HuH-7.5 (cell line): ENCODE measurements at regions not wholly inside any gene's neighbourhood (a gene's known extent, or its start where the extent isn't known, plus 50 kb on each side); places are given as distances from the start of the nearest gene placed in this dataset.
"Not testable (repeated sequence)": the region's sequence is repeated elsewhere in the genome, so short reads cannot be mapped to it uniquely, and the experiment has no call there.

Experiments used
- DNase-seq: peaks from one replicate; pipeline ENCODE4 v3.0.0; 2011; ENCODE audit warnings: low spot score

- peak; percentile 33 for DNase-seq
These were observed 201.9 kb downstream of the DAD1 start for GRCh38 chr14:22386924-22387775.

GRCh38 chr14:22384974-22385526, 204.0 kb downstream of the DAD1 start:
- no peak for DNase-seq

- no peak for DNase-seq
These were observed 204.9 kb downstream of the DAD1 start for GRCh38 chr14:22384167-22384549.

GRCh38 chr14:22383515-22384166, 205.4 kb downstream of the DAD1 start:
- DNase-seq = no peak

GRCh38 chr14:22382955-22383354, 206.1 kb downstream of the DAD1 start:
- DNase-seq = no peak

- DNase-seq = no peak
These were observed 206.6 kb downstream of the DAD1 start for GRCh38 chr14:22382395-22382794.

GRCh38 chr14:22381766-22382165, 207.3 kb downstream of the DAD1 start:
- no peak for DNase-seq

- DNase-seq = no peak
These were observed 207.6 kb downstream of the DAD1 start for GRCh38 chr14:22381408-22381760.

- DNase-seq = no peak
These were observed 208.2 kb downstream of the DAD1 start for GRCh38 chr14:22380571-22381407.

GRCh38 chr14:22379727-22380126, 209.3 kb downstream of the DAD1 start:
- no peak for DNase-seq

- no peak for DNase-seq
These were observed 210.8 kb downstream of the DAD1 start for GRCh38 chr14:22378181-22378580.

- DNase-seq = peak; percentile 16
These were observed 213.6 kb downstream of the DAD1 start for GRCh38 chr14:22375321-22375930.

GRCh38 chr14:22370084-22370847, 218.8 kb downstream of the DAD1 start:
- DNase-seq = no peak

GRCh38 chr14:22358726-22359125, 230.3 kb downstream of the DAD1 start:
- no peak for DNase-seq

- not testable (repeated sequence) for DNase-seq
These were observed 239.7 kb downstream of the DAD1 start for GRCh38 chr14:22349281-22349680.

- no peak for DNase-seq
These were observed 244.4 kb downstream of the DAD1 start for GRCh38 chr14:22344673-22345072.

GRCh38 chr14:22344209-22344608, 244.8 kb downstream of the DAD1 start:
- not testable (repeated sequence) for DNase-seq

- no peak for DNase-seq
These were observed 248.0 kb downstream of the DAD1 start for GRCh38 chr14:22341049-22341448.

- no peak for DNase-seq
These were observed 249.9 kb downstream of the DAD1 start for GRCh38 chr14:22338917-22339715.

GRCh38 chr14:22338381-22338780, 250.6 kb downstream of the DAD1 start:
- no peak for DNase-seq
